PFSK-1 (cell line): ENCODE measurements at regions not wholly inside any gene's neighbourhood (a gene's known extent, or its start where the extent isn't known, plus 50 kb on each side); places are given as distances from the start of the nearest gene placed in this dataset.

Experiments
- FOXP2 ChIP-seq: optimal IDR thresholded peaks from 2 replicates; pipeline ENCODE3; 2011; ENCODE audit warnings: borderline replicate concordance, control low read depth, inconsistent platforms; ENCODE audit not compliant: insufficient read depth; ENCODE audit errors: extremely low read length, extremely low read depth
- POLR2AphosphoS5 ChIP-seq: IDR thresholded peaks from 2 replicates; pipeline ENCODE4 v1.6.1; 2012; ENCODE audit warnings: low read depth, mild to moderate bottlenecking, control low read depth, low read length, moderate library complexity
- REST ChIP-seq, 2 experiments: IDR thresholded peaks; 2 replicates each; pipeline versions ENCODE4 v1.6.1 to v1.8.0; 2011 to 2012; ENCODE audit warnings: low read depth in 2 of 2, low read length in 2 of 2, control low read depth in 1 of 2, inconsistent platforms in 1 of 2, mild to moderate bottlenecking in 1 of 2, moderate library complexity in 1 of 2; ENCODE audit not compliant: insufficient read depth in 1 of 2
- SIN3A ChIP-seq: IDR thresholded peaks from 2 replicates; pipeline ENCODE4 v1.6.1; 2012; ENCODE audit warnings: mild to moderate bottlenecking, low read length, moderate library complexity, borderline replicate concordance; ENCODE audit not compliant: insufficient read depth
- TAF1 ChIP-seq: IDR thresholded peaks from 2 replicates; pipeline ENCODE4 v1.6.1; 2012; ENCODE audit warnings: low read length, control low read depth, borderline replicate concordance; ENCODE audit not compliant: insufficient read depth

- TF ChIP-seq TAF1 (no peak), POLR2AphosphoS5 (no peak), FOXP2 (no peak), REST (IDR thresholded peaks at IDR 0.05; ENCODE audit: insufficient read depth in 1 of 2, low read depth in 2 of 2, low read length in 2 of 2) (no peak), SIN3A (no peak)
Observed at GRCh38 chr19:28285078-28285477, 927.9 kb downstream of the UQCRFS1 start.

DNA sequence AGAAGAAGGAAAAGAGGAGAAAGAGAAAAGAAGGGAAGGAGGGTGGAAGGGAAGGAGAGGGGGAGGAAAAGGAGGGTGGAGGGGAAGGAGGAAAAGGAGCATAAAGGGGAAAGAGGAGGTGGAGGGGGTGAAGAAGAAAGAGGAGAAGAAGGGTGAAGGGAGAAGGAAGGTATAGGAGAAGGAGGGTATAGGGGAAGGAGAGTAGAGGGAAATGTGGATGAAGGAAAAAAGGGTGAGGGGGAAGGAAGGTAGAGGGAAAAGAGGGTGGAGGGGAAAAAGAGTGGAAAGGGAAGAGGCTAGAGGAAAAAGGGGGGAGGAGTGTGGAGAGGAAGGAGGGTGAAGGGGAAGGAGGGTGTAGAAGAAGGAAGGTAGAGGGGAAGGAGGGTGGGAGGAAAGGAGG lies 928.6 kb downstream of the UQCRFS1 start:
- no peak for TF ChIP-seq FOXP2
- TF ChIP-seq REST (IDR thresholded peaks at IDR 0.05; ENCODE audit: insufficient read depth in 1 of 2, low read depth in 2 of 2, low read length in 2 of 2) = no peak
- no peak for TF ChIP-seq SIN3A
- TF ChIP-seq POLR2AphosphoS5 = no peak

DNA sequence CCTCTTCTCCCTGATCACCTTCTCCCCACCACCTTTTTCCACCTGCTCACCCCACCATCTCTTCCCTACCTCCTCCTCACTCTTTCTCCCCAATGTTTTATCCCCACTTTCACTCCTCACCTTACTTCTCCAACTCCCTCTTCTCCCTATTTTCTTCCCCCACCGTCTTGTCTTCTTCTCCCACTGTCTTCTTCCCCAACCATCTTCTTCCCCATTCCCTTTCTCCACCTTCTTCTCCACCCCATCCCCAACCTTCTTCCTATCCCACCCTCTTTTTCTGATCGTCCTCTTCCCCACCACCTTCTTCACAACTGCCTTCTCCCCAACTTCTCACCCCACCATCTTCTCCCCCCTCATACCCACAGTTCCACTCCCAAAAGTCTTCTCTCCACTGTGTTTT lies 929.4 kb downstream of the UQCRFS1 start:
- no peak for TF ChIP-seq TAF1
- TF ChIP-seq SIN3A = no peak
- TF ChIP-seq FOXP2 = no peak
- TF ChIP-seq REST (IDR thresholded peaks at IDR 0.05; ENCODE audit: insufficient read depth in 1 of 2, low read depth in 2 of 2, low read length in 2 of 2) = no peak
- TF ChIP-seq POLR2AphosphoS5 = no peak

- TF ChIP-seq SIN3A (no peak), REST (IDR thresholded peaks at IDR 0.05; ENCODE audit: insufficient read depth in 1 of 2, low read depth in 2 of 2, low read length in 2 of 2) (no peak), FOXP2 (no peak), POLR2AphosphoS5 (no peak), TAF1 (no peak)
Observed at GRCh38 chr19:28281676-28282075, 931.3 kb downstream of the UQCRFS1 start.

- TF ChIP-seq FOXP2 = no peak
- TF ChIP-seq SIN3A = no peak
- TF ChIP-seq TAF1 = no peak
- TF ChIP-seq POLR2AphosphoS5 = no peak
Observed at GRCh38 chr19:28264556-28264955, 948.4 kb downstream of the UQCRFS1 start.
